Esophagus muscularis mucosa (tissue), 3 donors: ENCODE measurements at regions not wholly inside any gene's neighbourhood (a gene's known extent, or its start where the extent isn't known, plus 50 kb on each side); places are given as distances from the start of the nearest gene placed in this dataset.

ENCODE experiments used
- CTCF ChIP-seq, 3 experiments: fragments of 200-600 bp in 2 of 3; fragments of 450-650 bp in 1 of 3; sonication (generic) in 2 of 3; IDR thresholded peaks; one replicate each; pipeline ENCODE4 v1.5.1; 2017 to 2019; ENCODE audit warnings: antibody characterized with exemption in 3 of 3, mild to moderate bottlenecking in 2 of 3, moderate library complexity in 1 of 3
- POLR2A ChIP-seq: fragments of 450-650 bp; IDR thresholded peaks from one replicate; pipeline ENCODE4 v1.6.1; 2017; ENCODE audit warnings: antibody characterized with exemption, moderate library complexity, mild to moderate bottlenecking, low read depth

- no peak for TF ChIP-seq CTCF (IDR thresholded peaks at IDR 0.05)
- TF ChIP-seq POLR2A: no peak
These were observed 1098.0 kb downstream of the BRD1 start for GRCh38 chr22:48729499-48730171.
